GM12891 (cell line): ENCODE measurements at regions not wholly inside any gene's neighbourhood (a gene's known extent, or its start where the extent isn't known, plus 50 kb on each side); places are given as distances from the start of the nearest gene placed in this dataset.

ENCODE experiments used
- DNase-seq: peaks from one replicate; pipeline ENCODE4 v3.0.0; 2011; ENCODE audit warnings: low spot score; ENCODE audit not compliant: insufficient read length
- FAIRE-seq: peaks from 2 replicates; lab custom pipeline; 2011; peaks lifted over from hg19 to GRCh38; lab: Jason Lieb, UNC
- PAX5 ChIP-seq: IDR thresholded peaks from 2 replicates; pipeline ENCODE4 v1.6.1; 2011; ENCODE audit warnings: low read length, moderate library complexity, mild to moderate bottlenecking; ENCODE audit not compliant: insufficient read depth, severe bottlenecking
- POLR2A ChIP-seq: IDR thresholded peaks from 2 replicates; pipeline ENCODE4 v1.6.1; 2011; ENCODE audit warnings: low read depth, low read length, control low read depth
- POLR2AphosphoS5 ChIP-seq: IDR thresholded peaks from 2 replicates; pipeline ENCODE4 v1.6.1; 2011; ENCODE audit warnings: low read depth, low read length, control low read depth
- POU2F2 ChIP-seq: IDR thresholded peaks from 2 replicates; pipeline ENCODE4 v1.6.1; 2011; ENCODE audit warnings: low read depth, mild to moderate bottlenecking, control low read depth, low read length, moderate library complexity
- SPI1 ChIP-seq: IDR thresholded peaks from 2 replicates; pipeline ENCODE4 v1.6.1; 2011; ENCODE audit warnings: low read depth, low read length, control low read depth
- TAF1 ChIP-seq: IDR thresholded peaks from 2 replicates; pipeline ENCODE4 v1.6.1; 2011; ENCODE audit warnings: low read depth, low read length, control low read depth

DNA sequence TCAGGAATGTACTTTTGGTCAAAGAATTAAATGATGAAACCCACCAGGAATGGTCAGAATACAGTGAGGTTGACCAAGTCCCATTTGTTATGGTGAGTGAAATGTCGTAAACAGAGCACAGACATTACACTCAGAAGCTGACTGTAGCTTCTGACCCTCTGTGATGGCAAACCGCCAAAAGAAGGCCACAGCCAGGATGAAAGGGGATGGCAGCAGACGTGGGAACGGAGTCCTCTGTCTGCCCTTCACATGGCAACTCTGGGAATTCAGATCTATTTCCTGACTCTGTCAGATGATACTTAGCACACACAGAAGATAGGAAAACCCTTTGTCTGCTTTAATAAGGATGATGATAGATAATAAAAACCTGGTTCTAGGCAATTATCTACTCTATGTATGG lies 757.1 kb downstream of the SORCS3 start:
- TF ChIP-seq POU2F2 = no peak
- TF ChIP-seq POLR2AphosphoS5 = no peak
- no peak for TF ChIP-seq SPI1
- TF ChIP-seq PAX5 = no peak
- no peak for TF ChIP-seq TAF1
- no peak for TF ChIP-seq POLR2A
- FAIRE-seq (no peak), DNase-seq (no peak)

DNA sequence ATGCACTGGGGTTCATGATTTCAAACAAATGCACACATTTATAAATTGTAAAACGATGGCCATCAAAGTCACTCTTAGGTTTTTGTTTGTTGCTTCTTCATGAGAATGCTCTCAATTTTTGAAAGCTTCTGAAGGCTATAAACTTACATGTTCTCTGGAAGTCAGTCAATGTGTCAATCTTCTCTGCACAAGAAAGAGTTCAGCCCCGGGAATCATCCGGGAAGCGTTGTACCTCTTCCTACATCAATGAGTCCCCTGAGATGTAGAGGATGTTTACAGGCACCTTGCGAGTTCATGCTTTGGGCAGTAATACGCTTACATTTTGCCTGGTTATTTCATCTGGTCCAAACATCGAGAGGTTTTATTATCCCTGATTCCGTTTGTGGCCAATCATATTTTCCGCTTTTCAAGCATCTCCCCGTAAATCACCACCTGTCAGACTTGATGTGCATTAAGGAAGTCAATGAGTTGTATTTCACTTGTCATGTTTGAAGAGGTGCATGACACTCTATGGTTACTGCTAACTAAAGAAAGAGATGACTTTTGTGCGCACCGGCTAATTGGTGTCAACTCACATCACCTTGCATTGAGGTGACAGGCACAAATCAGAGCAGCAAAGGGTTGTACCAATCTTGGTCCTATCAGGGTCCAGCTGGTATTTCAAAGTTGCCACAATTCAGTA lies 750.7 kb downstream of the SORCS3 start:
- DNase-seq = no peak
- no peak for FAIRE-seq
- TF ChIP-seq PAX5 (no peak), SPI1 (no peak), TAF1 (no peak), POLR2A (no peak), POU2F2 (no peak), POLR2AphosphoS5 (no peak)

- FAIRE-seq (no peak), DNase-seq (no peak)
- TF ChIP-seq POU2F2 (no peak), POLR2A (no peak), POLR2AphosphoS5 (no peak), TAF1 (no peak), PAX5 (no peak), SPI1 (no peak)
Observed at GRCh38 chr10:105387971-105388370, 746.9 kb downstream of the SORCS3 start.

GRCh38 chr10:105383978-105384377 lies 742.9 kb downstream of the SORCS3 start:
- FAIRE-seq = no peak
- TF ChIP-seq TAF1 = no peak
- TF ChIP-seq POLR2A = no peak
- TF ChIP-seq SPI1 = no peak
- no peak for TF ChIP-seq POU2F2
- no peak for TF ChIP-seq PAX5
- no peak for TF ChIP-seq POLR2AphosphoS5
- DNase-seq = no peak

DNA sequence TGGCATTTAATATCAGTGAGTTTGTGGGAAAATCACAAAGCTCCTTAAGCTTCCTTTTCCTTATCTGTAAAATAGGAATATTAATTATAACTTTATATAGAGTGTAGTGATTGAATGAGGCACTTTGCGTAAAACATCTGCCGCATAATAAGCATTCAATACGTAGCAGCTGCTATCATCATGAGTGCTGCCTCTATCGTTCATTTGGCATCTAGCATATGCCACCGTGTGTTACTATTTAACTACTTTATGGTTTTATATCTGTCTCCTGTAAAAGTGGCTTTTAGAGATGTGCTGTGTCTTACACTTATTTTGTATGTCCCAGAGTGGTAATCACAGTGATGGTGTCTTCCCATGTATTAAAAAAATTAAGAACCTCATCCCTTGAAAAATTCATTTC lies 729.6 kb downstream of the SORCS3 start:
- FAIRE-seq (no peak), DNase-seq (no peak)
- TF ChIP-seq SPI1 = no peak
- TF ChIP-seq PAX5 = no peak
- TF ChIP-seq POLR2A = no peak
- no peak for TF ChIP-seq TAF1
- no peak for TF ChIP-seq POU2F2
- no peak for TF ChIP-seq POLR2AphosphoS5

- no peak for DNase-seq
- FAIRE-seq = no peak
- no peak for TF ChIP-seq POLR2A
- TF ChIP-seq POU2F2 = no peak
- no peak for TF ChIP-seq TAF1
Observed at GRCh38 chr10:105359708-105360107, 718.6 kb downstream of the SORCS3 start.

- DNase-seq = no peak
- no peak for TF ChIP-seq POU2F2
- TF ChIP-seq TAF1 = no peak
- no peak for TF ChIP-seq POLR2A
- TF ChIP-seq POLR2AphosphoS5 = no peak
- no peak for TF ChIP-seq SPI1
- no peak for TF ChIP-seq PAX5
- no peak for FAIRE-seq
Observed at GRCh38 chr10:105358911-105359310, 717.8 kb downstream of the SORCS3 start.

DNA sequence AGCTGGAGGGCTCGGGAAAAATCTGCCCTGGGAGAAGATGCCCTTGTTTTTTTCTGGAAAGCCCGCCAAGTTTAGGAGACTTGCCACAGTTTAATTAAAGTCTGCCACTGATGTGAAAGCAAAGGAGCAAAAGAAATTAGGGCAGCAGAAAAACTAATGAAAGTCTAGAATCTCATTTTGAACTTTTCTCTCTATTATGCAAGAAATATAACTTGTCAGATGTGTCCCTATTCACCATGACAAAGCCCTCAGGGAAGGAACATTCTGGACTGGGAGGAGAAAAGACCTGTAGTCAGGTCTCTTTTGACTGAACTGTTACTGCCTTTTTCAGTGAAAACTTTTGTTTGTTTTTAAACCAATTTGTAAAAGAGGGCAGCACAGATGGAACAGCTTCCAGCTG lies 715.5 kb downstream of the SORCS3 start:
- no peak for TF ChIP-seq POU2F2
- TF ChIP-seq POLR2A = no peak
- TF ChIP-seq POLR2AphosphoS5 = no peak
- no peak for TF ChIP-seq SPI1
- TF ChIP-seq PAX5 = no peak
- no peak for TF ChIP-seq TAF1
- FAIRE-seq (no peak), DNase-seq (no peak)

DNA sequence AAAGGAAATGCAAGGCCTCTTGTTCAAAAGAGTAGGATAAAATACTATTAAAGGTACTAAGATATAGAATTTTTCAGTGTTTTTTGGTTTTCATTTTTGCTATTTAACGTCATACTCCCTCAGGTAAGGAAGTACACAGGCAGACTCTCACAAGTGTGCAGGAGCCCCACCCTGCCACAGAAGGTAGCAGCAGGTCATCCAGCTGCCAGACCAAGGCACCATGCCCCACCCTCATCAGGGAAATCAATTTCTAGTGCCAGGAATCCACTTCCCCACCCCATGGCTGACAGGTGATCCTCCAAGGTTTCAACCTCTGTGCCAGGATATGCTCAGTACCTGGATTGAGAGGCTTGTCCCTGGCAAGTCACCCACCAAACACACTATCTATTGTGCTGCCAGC lies 712.9 kb downstream of the SORCS3 start:
- no peak for TF ChIP-seq PAX5
- no peak for TF ChIP-seq POU2F2
- no peak for TF ChIP-seq TAF1
- TF ChIP-seq SPI1 = no peak
- no peak for TF ChIP-seq POLR2A
- no peak for TF ChIP-seq POLR2AphosphoS5
- FAIRE-seq = no peak
- no peak for DNase-seq
